ENCODE measurements at regions not wholly inside any gene's neighbourhood (a gene's known extent, or its start where the extent isn't known, plus 50 kb on each side); places are given as distances from the start of the nearest gene placed in this dataset.
"Not testable (repeated sequence)": the region's sequence is repeated elsewhere in the genome, so short reads cannot be mapped to it uniquely, and the experiment has no call there.

- Mint-ChIP-seq H3K4me1 (ENCODE audit: low read depth) (no peaks in the 10 kb centered on the region), H3K4me3 (no peak overlapping the region), H3K27me3 (ENCODE audit: low read depth) (no peaks in the 10 kb centered on the region), H3K36me3 (ENCODE audit: low read depth) (no peaks in the 10 kb centered on the region), H3K27ac (no peak overlapping the region), H3K9me3 (no peaks in the 10 kb centered on the region)
These were observed 255.8 kb downstream of the NFATC2 start for GRCh38 chr20:51286758-51287157.

- Mint-ChIP-seq H3K9me3 (no peaks in the 10 kb centered on the region), H3K27me3 (ENCODE audit: low read depth) (no peaks in the 10 kb centered on the region), H3K4me3 (no peak overlapping the region), H3K4me1 (ENCODE audit: low read depth) (no peaks in the 10 kb centered on the region), H3K27ac (no peak overlapping the region), H3K36me3 (ENCODE audit: low read depth) (no peaks in the 10 kb centered on the region)
These were observed 256.8 kb downstream of the NFATC2 start for GRCh38 chr20:51285684-51286083.

- H3K27me3 Mint-ChIP-seq (ENCODE audit: low read depth) = no peaks in the 10 kb centered on the region
- no peaks in the 10 kb centered on the region for H3K4me1 Mint-ChIP-seq (ENCODE audit: low read depth)
- H3K27ac Mint-ChIP-seq = no peak overlapping the region
- no peak overlapping the region for H3K4me3 Mint-ChIP-seq
- H3K9me3 Mint-ChIP-seq = no peaks in the 10 kb centered on the region
- no peaks in the 10 kb centered on the region for H3K36me3 Mint-ChIP-seq (ENCODE audit: low read depth)
These were observed 257.6 kb downstream of the NFATC2 start for GRCh38 chr20:51284871-51285270.

GRCh38 chr20:51284176-51284575 is 258.3 kb downstream of the NFATC2 start:
- no peak overlapping the region for H3K4me3 Mint-ChIP-seq

GRCh38 chr20:51281521-51281920 is 258.6 kb upstream of the KCNG1 start:
- Mint-ChIP-seq H3K27me3 (ENCODE audit: low read depth) (peaks cover 8% of the 10 kb centered on the region), H3K27ac (no peak overlapping the region), H3K9me3 (no peaks in the 10 kb centered on the region), H3K4me1 (ENCODE audit: low read depth) (no peaks in the 10 kb centered on the region), H3K36me3 (ENCODE audit: low read depth) (no peaks in the 10 kb centered on the region), H3K4me3 (no peak overlapping the region)

More at GRCh38 chr20:51284176-51284575, 258.3 kb downstream of the NFATC2 start:
- Mint-ChIP-seq H3K36me3 (ENCODE audit: low read depth) (no peaks in the 10 kb centered on the region), H3K27ac (no peak overlapping the region), H3K4me1 (ENCODE audit: low read depth) (no peaks in the 10 kb centered on the region), H3K9me3 (no peaks in the 10 kb centered on the region), H3K27me3 (ENCODE audit: low read depth) (no peaks in the 10 kb centered on the region)

- Mint-ChIP-seq H3K4me3 (no peak overlapping the region), H3K36me3 (ENCODE audit: low read depth) (no peaks in the 10 kb centered on the region), H3K27me3 (ENCODE audit: low read depth) (peaks cover 15% of the 10 kb centered on the region), H3K9me3 (no peaks in the 10 kb centered on the region), H3K4me1 (ENCODE audit: low read depth) (no peaks in the 10 kb centered on the region), H3K27ac (no peak overlapping the region)
These were observed 257.1 kb upstream of the KCNG1 start for GRCh38 chr20:51280047-51280446.

GRCh38 chr20:51277961-51278360 is 255.1 kb upstream of the KCNG1 start:
- no peaks in the 10 kb centered on the region for H3K9me3 Mint-ChIP-seq
- H3K4me1 Mint-ChIP-seq (ENCODE audit: low read depth) = no peaks in the 10 kb centered on the region
- H3K27me3 Mint-ChIP-seq (ENCODE audit: low read depth) = peaks cover 20% of the 10 kb centered on the region
- H3K36me3 Mint-ChIP-seq (ENCODE audit: low read depth) = no peaks in the 10 kb centered on the region
- H3K4me3 Mint-ChIP-seq = no peak overlapping the region
- H3K27ac Mint-ChIP-seq = no peak overlapping the region

GRCh38 chr20:51276296-51276695 is 253.4 kb upstream of the KCNG1 start:
- Mint-ChIP-seq H3K9me3 (no peaks in the 10 kb centered on the region), H3K27me3 (ENCODE audit: low read depth) (peaks cover 24% of the 10 kb centered on the region), H3K36me3 (ENCODE audit: low read depth) (no peaks in the 10 kb centered on the region), H3K4me1 (ENCODE audit: low read depth) (no peaks in the 10 kb centered on the region), H3K4me3 (no peak overlapping the region), H3K27ac (no peak overlapping the region)

- Mint-ChIP-seq H3K27ac (no peak overlapping the region), H3K9me3 (no peaks in the 10 kb centered on the region), H3K27me3 (ENCODE audit: low read depth) (peaks cover 24% of the 10 kb centered on the region), H3K4me3 (no peak overlapping the region), H3K4me1 (ENCODE audit: low read depth) (no peaks in the 10 kb centered on the region), H3K36me3 (ENCODE audit: low read depth) (no peaks in the 10 kb centered on the region)
These were observed 252.9 kb upstream of the KCNG1 start for GRCh38 chr20:51275826-51276225.

- peaks cover 24% of the 10 kb centered on the region for H3K27me3 Mint-ChIP-seq (ENCODE audit: low read depth)
These were observed 252.3 kb upstream of the KCNG1 start for GRCh38 chr20:51275181-51275580.

GRCh38 chr20:51272401-51272800 is 249.5 kb upstream of the KCNG1 start:
- H3K4me1 Mint-ChIP-seq (ENCODE audit: low read depth) = no peaks in the 10 kb centered on the region
- no peaks in the 10 kb centered on the region for H3K9me3 Mint-ChIP-seq
- no peak overlapping the region for H3K4me3 Mint-ChIP-seq
- H3K27me3 Mint-ChIP-seq (ENCODE audit: low read depth) = peaks cover 24% of the 10 kb centered on the region
- no peak overlapping the region for H3K27ac Mint-ChIP-seq
- no peaks in the 10 kb centered on the region for H3K36me3 Mint-ChIP-seq (ENCODE audit: low read depth)

More at GRCh38 chr20:51275181-51275580, 252.3 kb upstream of the KCNG1 start:
- Mint-ChIP-seq H3K9me3 (no peaks in the 10 kb centered on the region), H3K4me1 (ENCODE audit: low read depth) (no peaks in the 10 kb centered on the region), H3K4me3 (no peak overlapping the region), H3K36me3 (ENCODE audit: low read depth) (no peaks in the 10 kb centered on the region), H3K27ac (no peak overlapping the region)

GRCh38 chr20:51271931-51272330 is 249.0 kb upstream of the KCNG1 start:
- Mint-ChIP-seq H3K27me3 (ENCODE audit: low read depth) (peaks cover 20% of the 10 kb centered on the region), H3K27ac (no peak overlapping the region), H3K9me3 (no peaks in the 10 kb centered on the region), H3K4me1 (ENCODE audit: low read depth) (no peaks in the 10 kb centered on the region), H3K4me3 (no peak overlapping the region), H3K36me3 (ENCODE audit: low read depth) (no peaks in the 10 kb centered on the region)

- H3K4me1 Mint-ChIP-seq (ENCODE audit: low read depth); H3K36me3 Mint-ChIP-seq (ENCODE audit: low read depth); H3K27ac Mint-ChIP-seq; H3K9me3 Mint-ChIP-seq; H3K4me3 Mint-ChIP-seq: not testable (repeated sequence)
- H3K27me3 Mint-ChIP-seq (ENCODE audit: low read depth) = peaks cover 14% of the 10 kb centered on the region
These were observed 248.4 kb upstream of the KCNG1 start for GRCh38 chr20:51271289-51271688.

GRCh38 chr20:51269671-51270070 is 246.8 kb upstream of the KCNG1 start:
- no peak overlapping the region for H3K27ac Mint-ChIP-seq
- no peaks in the 10 kb centered on the region for H3K36me3 Mint-ChIP-seq (ENCODE audit: low read depth)
- no peaks in the 10 kb centered on the region for H3K4me1 Mint-ChIP-seq (ENCODE audit: low read depth)
- no peak overlapping the region for H3K4me3 Mint-ChIP-seq
- H3K27me3 Mint-ChIP-seq (ENCODE audit: low read depth) = peaks cover 7% of the 10 kb centered on the region
- no peaks in the 10 kb centered on the region for H3K9me3 Mint-ChIP-seq

- Mint-ChIP-seq H3K9me3 (no peaks in the 10 kb centered on the region), H3K27ac (no peak overlapping the region), H3K27me3 (ENCODE audit: low read depth) (peaks cover 2% of the 10 kb centered on the region), H3K36me3 (ENCODE audit: low read depth) (no peaks in the 10 kb centered on the region), H3K4me1 (ENCODE audit: low read depth) (no peaks in the 10 kb centered on the region), H3K4me3 (no peak overlapping the region)
These were observed 244.8 kb upstream of the KCNG1 start for GRCh38 chr20:51267679-51268078.

- H3K27ac Mint-ChIP-seq = no peak overlapping the region
- no peaks in the 10 kb centered on the region for H3K9me3 Mint-ChIP-seq
- no peak overlapping the region for H3K4me3 Mint-ChIP-seq
- no peaks in the 10 kb centered on the region for H3K27me3 Mint-ChIP-seq (ENCODE audit: low read depth)
- no peaks in the 10 kb centered on the region for H3K4me1 Mint-ChIP-seq (ENCODE audit: low read depth)
- no peaks in the 10 kb centered on the region for H3K36me3 Mint-ChIP-seq (ENCODE audit: low read depth)
These were observed 243.4 kb upstream of the KCNG1 start for GRCh38 chr20:51266353-51266752.

All from T-helper 1 cell treated with Interleukin-12 subunit alpha and Interleukin-12 subunit beta and Interleukin-4 antibody, amounts not matched to agents 30 μg/mL and 1 μg/mL, for 36 hours (primary cell).